ENCODE measurements at regions not wholly inside any gene's neighbourhood (a gene's known extent, or its start where the extent isn't known, plus 50 kb on each side); places are given as distances from the start of the nearest gene placed in this dataset.

- no peak for TF ChIP-seq CTCF (IDR thresholded peaks at IDR 0.05 in 8 of 11, conservative IDR thresholded peaks at IDR 0.05 in 3 of 11)
- no peak for TF ChIP-seq POLR2AphosphoS5 (IDR thresholded peaks at IDR 0.05)
Observed at GRCh38 chr13:33957497-33957905, 139.6 kb downstream of the RFC3 start.

Data from spleen (tissue), 7 donors.